Body of pancreas (tissue), 4 donors: ENCODE measurements at regions not wholly inside any gene's neighbourhood (a gene's known extent, or its start where the extent isn't known, plus 50 kb on each side); places are given as distances from the start of the nearest gene placed in this dataset.

ENCODE experiments used
- CTCF ChIP-seq, 7 experiments: fragments of 450-650 bp in 4 of 7; fragments of 200-600 bp in 3 of 7; sonication (generic) in 3 of 7; IDR thresholded peaks; one replicate each; pipeline ENCODE4 v1.5.1; 2016 to 2019; ENCODE audit warnings: antibody characterized with exemption in 7 of 7
- POLR2A ChIP-seq, 3 donors: fragments of 450-650 bp; IDR thresholded peaks; one replicate each; pipeline ENCODE4 v1.6.1; 2016; ENCODE audit warnings: antibody characterized with exemption in 3 of 3, mild to moderate bottlenecking in 2 of 3

- no peak for TF ChIP-seq CTCF (IDR thresholded peaks at IDR 0.05)
- TF ChIP-seq POLR2A (IDR thresholded peaks at IDR 0.05) = no peak
These were observed 389.8 kb upstream of the SLC24A2 start for GRCh38 chr9:20178679-20179078.
